Esophagus muscularis mucosa (tissue), 4 donors: ENCODE measurements at regions not wholly inside any gene's neighbourhood (a gene's known extent, or its start where the extent isn't known, plus 50 kb on each side); places are given as distances from the start of the nearest gene placed in this dataset.

Experiments
- DNase-seq: peaks from one replicate; pipeline ENCODE4 v3.0.0-alpha.2; 2017; ENCODE audit errors: extremely low spot score
- H3K27ac ChIP-seq, 4 donors: fragments of 200-600 bp; sonication (generic); replicated peaks in 1 of 4; 1 replicate in 3 of 4; 2 replicates in 1 of 4; pipeline ENCODE4 v1.5.1; 2016 to 2019; ENCODE audit warnings: mild to moderate bottlenecking in 1 of 4
- H3K27me3 ChIP-seq, 4 donors: fragments of 200-600 bp; sonication (generic); one replicate each; pipeline versions ENCODE4 v1.5.1 to v1.6.0; 2016 to 2019
- H3K36me3 ChIP-seq, 4 donors: fragments of 200-600 bp; sonication (generic); one replicate each; pipeline ENCODE4 v1.5.1; 2016 to 2019
- H3K4me1 ChIP-seq, 4 donors: fragments of 200-600 bp; sonication (generic); one replicate each; pipeline ENCODE4 v1.5.1; 2016 to 2019
- H3K4me3 ChIP-seq, 4 donors: fragments of 200-600 bp; sonication (generic); 1 replicate in 2 of 4; 2 replicates in 2 of 4; pipeline ENCODE4 v1.5.1; 2016 to 2019; ENCODE audit warnings: mild to moderate bottlenecking in 4 of 4, moderate library complexity in 1 of 4
- H3K9me3 ChIP-seq, 4 donors: fragments of 200-600 bp; sonication (generic); 1 replicate in 3 of 4; 2 replicates in 1 of 4; pipeline ENCODE4 v1.5.1; 2016 to 2019
- CTCF ChIP-seq, 3 experiments: fragments of 200-600 bp in 2 of 3; fragments of 450-650 bp in 1 of 3; sonication (generic) in 2 of 3; IDR thresholded peaks; one replicate each; pipeline ENCODE4 v1.5.1; 2017 to 2019; ENCODE audit warnings: antibody characterized with exemption in 3 of 3, mild to moderate bottlenecking in 2 of 3, moderate library complexity in 1 of 3
- EP300 ChIP-seq: sonication (generic); formaldehyde crosslinking; IDR thresholded peaks from one replicate; pipeline ENCODE4 v1.6.1; 2017; ENCODE audit warnings: antibody characterized with exemption
- POLR2A ChIP-seq: fragments of 450-650 bp; IDR thresholded peaks from one replicate; pipeline ENCODE4 v1.6.1; 2017; ENCODE audit warnings: antibody characterized with exemption, moderate library complexity, mild to moderate bottlenecking, low read depth
- POLR2AphosphoS5 ChIP-seq, 2 donors: sonication (generic); formaldehyde crosslinking; IDR thresholded peaks; one replicate each; pipeline ENCODE4 v1.6.1; 2017; ENCODE audit warnings: antibody characterized with exemption in 2 of 2
- WGBS: methylation state at CpG from one replicate; pipeline ENCODE4 v1.1.5; 2018; 5-methylcytosine and 5-hydroxymethylcytosine counted together
- intact Hi-C: fragments of 100-400 bp; cut with DNase I; formaldehyde crosslinking; loops from one replicate; pipeline ENCODE4 v1.15.1; 2023

GRCh38 chr4:95625020-95625419, 76.2 kb upstream of the UNC5C start:
- Histone ChIP-seq H3K9me3 (no peaks in the 10 kb centered on the region), H3K36me3 (no peaks in the 10 kb centered on the region), H3K4me3 (no peak overlapping the region), H3K4me1 (no peaks in the 10 kb centered on the region), H3K27ac (no peak overlapping the region), H3K27me3 (no peaks in the 10 kb centered on the region)
- TF ChIP-seq EP300: no peak
- TF ChIP-seq POLR2A: no peak
- TF ChIP-seq POLR2AphosphoS5 (IDR thresholded peaks at IDR 0.05): no peak
- TF ChIP-seq CTCF (IDR thresholded peaks at IDR 0.05): no peak
- DNase-seq: no peak
- intact Hi-C loops: no loop called here

GRCh38 chr4:95619525-95620443, 71.0 kb upstream of the UNC5C start:
- H3K36me3 ChIP-seq: no peaks in the 10 kb centered on the region
- H3K4me1 ChIP-seq: no peaks in the 10 kb centered on the region
- DNase-seq: no peak
- intact Hi-C loops: no loop called here
- no peak overlapping the region for H3K27ac ChIP-seq
- H3K27me3 ChIP-seq: no peaks in the 10 kb centered on the region
- no peak overlapping the region for H3K4me3 ChIP-seq
- TF ChIP-seq POLR2AphosphoS5 (IDR thresholded peaks at IDR 0.05) (no peak), EP300 (no peak), CTCF (IDR thresholded peaks at IDR 0.05) (no peak), POLR2A (no peak)
- H3K9me3 ChIP-seq: no peaks in the 10 kb centered on the region
- 82% methylated on average over 9 of the region's 9 CpGs for WGBS

- intact Hi-C loops: no loop called here
- Histone ChIP-seq H3K4me3 (no peak overlapping the region), H3K27ac (no peak overlapping the region), H3K4me1 (no peaks in the 10 kb centered on the region), H3K27me3 (no peaks in the 10 kb centered on the region), H3K9me3 (no peaks in the 10 kb centered on the region), H3K36me3 (no peaks in the 10 kb centered on the region)
- no peak for DNase-seq
- TF ChIP-seq CTCF (IDR thresholded peaks at IDR 0.05) (no peak), POLR2A (no peak), POLR2AphosphoS5 (IDR thresholded peaks at IDR 0.05) (no peak), EP300 (no peak)
- 87% methylated on average over 8 of the region's 8 CpGs for WGBS
These were observed 66.0 kb upstream of the UNC5C start for GRCh38 chr4:95614684-95615205.

DNA sequence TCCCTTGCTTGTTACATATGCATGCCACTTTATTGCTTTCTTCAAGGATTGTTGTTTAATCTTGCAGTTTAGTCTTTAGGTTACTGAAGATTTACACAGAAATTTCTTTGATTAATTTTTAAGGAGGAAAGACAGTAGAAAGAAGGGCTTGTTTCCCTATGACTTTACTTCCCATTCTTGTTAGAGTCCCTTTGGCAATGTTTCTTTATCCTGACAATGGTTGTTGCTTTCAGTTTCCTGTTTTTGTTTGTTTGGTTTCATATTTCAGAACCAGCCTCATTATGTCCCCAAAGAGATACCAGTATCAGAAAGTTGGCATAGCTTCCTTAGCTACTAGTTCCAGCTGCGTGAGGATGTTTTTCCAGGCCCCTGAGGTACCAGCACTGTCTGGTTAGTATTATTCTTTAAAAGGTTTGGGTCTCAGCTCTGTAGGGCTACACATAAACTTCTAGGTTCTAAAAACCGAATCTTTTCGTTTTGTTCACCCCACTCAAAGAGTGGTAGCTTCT, 61.3 kb upstream of the UNC5C start:
- no peaks in the 10 kb centered on the region for H3K4me1 ChIP-seq
- no peaks in the 10 kb centered on the region for H3K36me3 ChIP-seq
- H3K27me3 ChIP-seq: no peaks in the 10 kb centered on the region
- no peak overlapping the region for H3K4me3 ChIP-seq
- 80% methylated on average over 3 of the region's 3 CpGs for WGBS
- TF ChIP-seq POLR2AphosphoS5 (IDR thresholded peaks at IDR 0.05) (no peak), EP300 (no peak), POLR2A (no peak), CTCF (IDR thresholded peaks at IDR 0.05) (no peak)
- H3K9me3 ChIP-seq: no peaks in the 10 kb centered on the region
- intact Hi-C loops: no loop called here
- H3K27ac ChIP-seq: no peak overlapping the region
- DNase-seq: no peak
